WI38 (cell line): ENCODE measurements at regions not wholly inside any gene's neighbourhood (a gene's known extent, or its start where the extent isn't known, plus 50 kb on each side); places are given as distances from the start of the nearest gene placed in this dataset.

ENCODE experiments used
- H3K4me3 ChIP-seq: 2 replicates; pipeline ENCODE4 v1.5.1; 2011; ENCODE audit warnings: low read depth, mild to moderate bottlenecking, control low read depth, low read length
- TF ChIP-seq, protein P1 (sequence below): IDR thresholded peaks from 2 replicates; pipeline ENCODE4 v1.5.1; 2012; ENCODE audit warnings: low read depth, mild to moderate bottlenecking, control low read depth, low read length

DNA sequence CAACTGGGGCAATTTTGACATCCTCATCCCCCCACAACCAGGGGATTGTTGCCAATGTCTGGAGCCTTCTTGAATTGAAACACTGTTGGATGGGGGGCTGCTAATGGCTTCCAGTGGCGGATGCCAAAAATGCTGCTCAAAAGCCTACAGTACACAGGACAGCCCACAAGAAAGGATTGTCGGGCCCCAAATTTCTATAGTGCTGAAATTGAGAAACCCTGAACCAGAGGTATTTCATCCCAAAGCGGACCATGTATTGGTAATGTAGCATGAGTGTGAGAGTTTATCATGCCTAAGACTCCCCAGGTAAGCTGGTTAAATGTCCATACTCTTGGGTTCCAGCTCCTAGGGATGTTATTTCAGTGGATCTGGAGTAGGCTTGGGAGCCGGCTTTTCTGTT lies 544.0 kb downstream of the BCL11B start:
- TF ChIP-seq, protein P1, sequence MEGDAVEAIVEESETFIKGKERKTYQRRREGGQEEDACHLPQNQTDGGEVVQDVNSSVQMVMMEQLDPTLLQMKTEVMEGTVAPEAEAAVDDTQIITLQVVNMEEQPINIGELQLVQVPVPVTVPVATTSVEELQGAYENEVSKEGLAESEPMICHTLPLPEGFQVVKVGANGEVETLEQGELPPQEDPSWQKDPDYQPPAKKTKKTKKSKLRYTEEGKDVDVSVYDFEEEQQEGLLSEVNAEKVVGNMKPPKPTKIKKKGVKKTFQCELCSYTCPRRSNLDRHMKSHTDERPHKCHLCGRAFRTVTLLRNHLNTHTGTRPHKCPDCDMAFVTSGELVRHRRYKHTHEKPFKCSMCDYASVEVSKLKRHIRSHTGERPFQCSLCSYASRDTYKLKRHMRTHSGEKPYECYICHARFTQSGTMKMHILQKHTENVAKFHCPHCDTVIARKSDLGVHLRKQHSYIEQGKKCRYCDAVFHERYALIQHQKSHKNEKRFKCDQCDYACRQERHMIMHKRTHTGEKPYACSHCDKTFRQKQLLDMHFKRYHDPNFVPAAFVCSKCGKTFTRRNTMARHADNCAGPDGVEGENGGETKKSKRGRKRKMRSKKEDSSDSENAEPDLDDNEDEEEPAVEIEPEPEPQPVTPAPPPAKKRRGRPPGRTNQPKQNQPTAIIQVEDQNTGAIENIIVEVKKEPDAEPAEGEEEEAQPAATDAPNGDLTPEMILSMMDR, result no peak
- H3K4me3 ChIP-seq, result no peak overlapping the region

GRCh38 chr14:98728836-98729235 lies 543.2 kb downstream of the BCL11B start:
- no peak overlapping the region for H3K4me3 ChIP-seq
- TF ChIP-seq, protein P1, result no peak

- no peak overlapping the region for H3K4me3 ChIP-seq
- TF ChIP-seq, protein P1, result no peak
Measured at GRCh38 chr14:98731286-98731685, 540.7 kb downstream of the BCL11B start.

DNA sequence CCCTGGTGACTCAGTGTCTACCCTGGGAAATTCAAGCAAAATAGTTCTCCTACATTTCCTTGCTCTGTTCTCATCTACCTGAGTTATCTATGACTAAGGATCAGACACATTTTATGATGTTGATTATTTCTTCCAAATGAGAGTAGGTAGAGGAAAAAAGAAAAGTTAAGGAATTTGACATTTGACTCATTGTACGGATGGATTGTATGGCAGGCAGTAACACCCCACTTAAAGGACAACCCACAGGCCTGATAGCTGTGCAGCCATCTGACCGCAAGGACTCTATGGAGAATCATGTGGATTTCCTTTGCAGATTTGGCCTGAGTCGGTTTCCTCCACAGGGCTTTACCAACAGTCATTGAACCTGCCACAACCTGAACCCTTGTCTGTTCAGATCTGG lies 540.3 kb downstream of the BCL11B start:
- TF ChIP-seq, protein P1, result no peak
- H3K4me3 ChIP-seq, result no peak overlapping the region

GRCh38 chr14:98733536-98733935 lies 538.5 kb downstream of the BCL11B start:
- H3K4me3 ChIP-seq, result no peak overlapping the region
- TF ChIP-seq, protein P1, result no peak

DNA sequence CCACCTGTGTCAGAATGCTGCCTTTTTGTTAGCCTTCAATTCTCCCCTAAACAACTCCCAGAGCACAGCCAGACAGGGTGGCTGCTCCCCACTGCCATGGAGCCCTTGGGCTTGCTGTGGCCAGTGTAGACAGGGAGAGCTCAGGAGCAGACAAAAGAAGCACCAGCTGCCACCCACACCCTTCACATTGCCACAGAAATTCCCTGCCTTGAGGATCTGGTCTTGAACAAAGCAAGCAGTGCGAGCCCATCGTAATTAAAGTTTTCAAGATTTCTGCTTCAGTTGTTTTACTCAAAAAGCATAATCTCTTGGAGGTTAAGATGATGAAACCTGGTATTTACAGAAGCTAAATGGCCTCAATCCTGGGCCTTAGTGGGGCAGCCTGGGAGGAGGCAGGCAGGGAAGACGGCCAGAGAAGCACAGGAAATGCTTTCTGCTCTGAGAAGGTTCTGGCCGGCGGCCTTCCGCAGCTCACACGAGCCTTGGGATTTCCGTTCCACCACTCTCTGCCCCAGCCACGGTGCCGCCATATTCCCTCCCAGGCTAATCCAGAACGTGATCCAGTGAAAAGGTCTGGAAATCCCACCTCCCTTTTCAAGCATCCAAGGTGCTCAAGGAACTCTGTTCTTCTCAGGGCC lies 535.2 kb downstream of the BCL11B start:
- TF ChIP-seq, protein P1, result no peak
- H3K4me3 ChIP-seq, result no peak overlapping the region

DNA sequence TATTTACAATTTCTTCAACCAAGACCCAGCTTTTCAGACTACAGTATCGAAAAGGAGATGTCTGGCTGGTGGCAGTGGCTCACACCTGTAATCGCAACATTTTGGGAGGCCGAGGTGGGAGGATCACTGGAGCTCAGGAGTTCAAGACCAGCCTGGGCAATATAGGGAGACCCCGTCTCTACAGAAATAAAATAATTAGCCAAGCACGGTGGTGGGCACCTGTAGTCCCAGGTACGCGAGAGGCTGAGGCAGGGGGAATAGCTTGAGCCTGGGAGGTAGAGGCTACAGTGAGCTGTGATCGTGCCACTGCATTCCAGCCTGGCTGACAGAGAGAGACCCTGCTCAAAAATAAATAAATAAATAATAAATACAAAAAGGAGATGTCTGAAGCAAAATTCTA lies 530.5 kb downstream of the BCL11B start:
- TF ChIP-seq, protein P1, result no peak
- no peak overlapping the region for H3K4me3 ChIP-seq
